ENCODE measurements at regions not wholly inside any gene's neighbourhood (a gene's known extent, or its start where the extent isn't known, plus 50 kb on each side); places are given as distances from the start of the nearest gene placed in this dataset.

- DNase-seq: no peak
These were observed 93.1 kb upstream of the STEAP4 start for GRCh38 chr7:88399696-88400240.

- DNase-seq: no peak
These were observed 92.3 kb upstream of the STEAP4 start for GRCh38 chr7:88399036-88399435.

- DNase-seq: no peak
These were observed 91.8 kb upstream of the STEAP4 start for GRCh38 chr7:88398459-88398858.

GRCh38 chr7:88396948-88397322 is 90.2 kb upstream of the STEAP4 start:
- DNase-seq: no peak

GRCh38 chr7:88396295-88396947 is 89.7 kb upstream of the STEAP4 start:
- DNase-seq: no peak

GRCh38 chr7:88395715-88396114 is 89.0 kb upstream of the STEAP4 start:
- DNase-seq: no peak

GRCh38 chr7:88391247-88391646 is 84.6 kb upstream of the STEAP4 start:
- DNase-seq: no peak

GRCh38 chr7:88387368-88387767 is 80.7 kb upstream of the STEAP4 start:
- DNase-seq: no peak

GRCh38 chr7:88386665-88387156 is 80.0 kb upstream of the STEAP4 start:
- no peak for DNase-seq

- DNase-seq: no peak
These were observed 70.7 kb upstream of the STEAP4 start for GRCh38 chr7:88377434-88377833.

- no peak for DNase-seq
These were observed 62.0 kb upstream of the STEAP4 start for GRCh38 chr7:88368686-88369085.

GRCh38 chr7:88366845-88367244 is 60.2 kb upstream of the STEAP4 start:
- DNase-seq: no peak

GRCh38 chr7:88363869-88364268 is 57.2 kb upstream of the STEAP4 start:
- no peak for DNase-seq

- DNase-seq: no peak
These were observed 56.6 kb upstream of the STEAP4 start for GRCh38 chr7:88363249-88363648.

- no peak for DNase-seq
These were observed 54.7 kb upstream of the STEAP4 start for GRCh38 chr7:88361357-88361756.

GRCh38 chr7:88358881-88359280 is 52.2 kb upstream of the STEAP4 start:
- no peak for DNase-seq

- DNase-seq: no peak
These were observed 51.8 kb upstream of the STEAP4 start for GRCh38 chr7:88358526-88358838.

- no peak for DNase-seq
These were observed 51.3 kb upstream of the STEAP4 start for GRCh38 chr7:88357781-88358525.

GRCh38 chr7:88357294-88357693 is 50.6 kb upstream of the STEAP4 start:
- DNase-seq: peak; percentile 26

Data from femur (tissue), 1 donor.